GM19328 (cell line): ENCODE measurements at regions not wholly inside any gene's neighbourhood (a gene's known extent, or its start where the extent isn't known, plus 50 kb on each side); places are given as distances from the start of the nearest gene placed in this dataset.
"Not testable (repeated sequence)": the region's sequence is repeated elsewhere in the genome, so short reads cannot be mapped to it uniquely, and the experiment has no call there.

Experiments used
- ATAC-seq: cut with Tn5 transposase; IDR thresholded peaks from one replicate; pipeline ENCODE4 v1.9.1; 2021; ENCODE audit warnings: mild to moderate bottlenecking, moderate library complexity; ENCODE audit not compliant: unreplicated experiment

DNA sequence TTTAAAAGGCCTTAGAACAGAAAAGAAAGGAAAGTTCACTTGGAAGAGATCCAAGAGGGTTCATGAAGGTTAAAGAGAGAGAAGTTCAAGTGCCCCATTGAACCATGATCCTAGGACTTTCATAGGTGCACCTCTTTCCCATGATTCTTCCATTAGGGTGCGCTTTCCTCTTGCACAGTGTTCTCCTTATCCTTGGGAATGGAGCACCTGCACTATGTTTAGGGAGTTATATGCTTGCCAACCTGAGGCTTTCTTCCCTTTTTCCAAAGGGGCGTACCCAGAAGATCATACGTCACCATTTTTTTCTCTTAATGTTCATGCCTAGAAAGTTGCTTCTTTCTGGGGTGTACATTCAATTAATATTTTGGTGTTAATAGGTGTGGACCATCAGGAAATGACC is 908.0 kb upstream of the SORCS1 start:
- no peak for ATAC-seq

- no peak for ATAC-seq
Observed at GRCh38 chr10:108070789-108071188, 906.3 kb upstream of the SORCS1 start.

DNA sequence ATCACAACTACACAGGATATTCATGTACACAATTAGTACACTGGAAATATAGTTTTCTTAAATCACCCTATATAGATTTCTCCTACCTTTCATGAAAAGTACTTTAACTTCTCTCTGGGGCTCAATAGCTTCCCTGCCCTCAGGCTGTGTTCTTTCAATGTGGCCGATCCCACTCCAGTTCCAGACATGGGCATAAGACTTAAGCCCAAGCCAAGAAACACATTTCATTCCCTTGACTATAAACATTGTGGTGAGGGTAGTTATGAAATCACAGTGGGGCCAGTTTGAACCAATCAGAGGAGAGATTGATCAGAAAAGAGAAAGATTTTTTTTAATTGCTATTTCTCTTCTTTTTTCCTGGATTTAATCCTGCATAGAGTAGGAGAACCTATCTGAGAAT is 904.6 kb upstream of the SORCS1 start:
- ATAC-seq = no peak

DNA sequence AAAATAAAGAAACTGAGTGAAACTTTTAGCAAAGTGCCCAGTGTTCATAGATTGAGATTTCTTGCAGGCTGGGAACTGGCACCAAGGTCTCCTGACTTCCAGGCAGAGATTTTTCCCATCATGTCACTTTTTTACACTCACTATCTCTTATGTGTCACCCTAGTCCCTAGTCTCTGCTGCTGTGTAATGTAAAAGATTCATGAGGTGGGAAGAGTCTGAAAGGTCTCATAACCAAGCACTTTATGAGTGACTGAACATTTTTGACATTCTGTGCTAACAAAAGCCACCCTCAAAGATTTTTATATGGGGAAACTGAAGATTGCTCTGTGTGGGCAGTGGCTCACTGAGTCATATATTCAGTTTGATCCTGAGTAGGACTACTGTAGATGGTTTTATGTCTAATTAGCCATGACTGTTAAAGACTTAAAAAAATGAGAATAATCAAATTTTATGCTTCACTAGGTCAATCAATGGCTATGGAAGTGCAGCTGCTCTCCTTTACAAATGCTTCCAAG is 900.3 kb upstream of the SORCS1 start:
- no peak for ATAC-seq

DNA sequence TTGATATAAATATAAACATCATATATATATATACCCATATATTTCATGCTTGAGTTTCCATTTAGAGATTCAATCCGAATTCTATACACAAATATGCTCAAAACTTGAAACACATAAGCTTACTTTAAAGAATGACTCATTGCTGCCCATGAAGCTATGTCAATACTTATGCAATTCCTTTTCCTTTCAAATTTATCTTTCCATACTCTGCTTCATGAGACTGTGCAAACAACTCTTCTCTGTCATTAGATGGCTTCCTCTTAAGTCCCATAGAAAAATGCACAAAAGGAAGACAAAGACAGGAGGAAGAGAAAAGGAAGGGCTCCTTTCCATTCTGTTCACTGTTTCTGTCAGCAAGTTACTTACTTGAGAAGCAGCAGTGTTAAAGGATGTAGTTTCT is 895.7 kb upstream of the SORCS1 start:
- ATAC-seq = no peak

GRCh38 chr10:108055506-108055905 is 891.0 kb upstream of the SORCS1 start:
- no peak for ATAC-seq

- ATAC-seq = no peak
Observed at GRCh38 chr10:108052981-108053380, 888.5 kb upstream of the SORCS1 start.

- no peak for ATAC-seq
Observed at GRCh38 chr10:108051218-108051617, 886.7 kb upstream of the SORCS1 start.

DNA sequence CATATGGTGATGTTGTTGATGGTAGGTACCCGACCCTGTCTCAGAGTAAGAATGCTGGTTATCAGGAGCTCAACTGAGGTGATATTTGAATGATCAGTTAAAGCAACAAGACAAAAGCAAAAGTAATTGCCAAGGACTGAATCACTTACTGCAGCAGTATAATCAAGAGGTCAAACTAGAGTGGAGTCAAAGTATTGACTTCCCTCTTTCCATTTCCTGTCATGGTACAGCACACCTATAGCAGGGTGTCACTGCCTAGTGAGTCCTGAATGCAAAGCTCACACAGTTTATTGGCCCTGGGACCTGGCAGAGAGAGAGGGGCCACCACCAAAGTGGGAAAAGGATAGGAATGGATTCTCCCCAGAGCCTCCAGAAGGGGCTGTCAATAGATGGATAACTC is 886.1 kb upstream of the SORCS1 start:
- ATAC-seq = no peak

- ATAC-seq = no peak
Observed at GRCh38 chr10:108049668-108050067, 885.2 kb upstream of the SORCS1 start.

- ATAC-seq = no peak
Observed at GRCh38 chr10:108048898-108049297, 884.4 kb upstream of the SORCS1 start.

DNA sequence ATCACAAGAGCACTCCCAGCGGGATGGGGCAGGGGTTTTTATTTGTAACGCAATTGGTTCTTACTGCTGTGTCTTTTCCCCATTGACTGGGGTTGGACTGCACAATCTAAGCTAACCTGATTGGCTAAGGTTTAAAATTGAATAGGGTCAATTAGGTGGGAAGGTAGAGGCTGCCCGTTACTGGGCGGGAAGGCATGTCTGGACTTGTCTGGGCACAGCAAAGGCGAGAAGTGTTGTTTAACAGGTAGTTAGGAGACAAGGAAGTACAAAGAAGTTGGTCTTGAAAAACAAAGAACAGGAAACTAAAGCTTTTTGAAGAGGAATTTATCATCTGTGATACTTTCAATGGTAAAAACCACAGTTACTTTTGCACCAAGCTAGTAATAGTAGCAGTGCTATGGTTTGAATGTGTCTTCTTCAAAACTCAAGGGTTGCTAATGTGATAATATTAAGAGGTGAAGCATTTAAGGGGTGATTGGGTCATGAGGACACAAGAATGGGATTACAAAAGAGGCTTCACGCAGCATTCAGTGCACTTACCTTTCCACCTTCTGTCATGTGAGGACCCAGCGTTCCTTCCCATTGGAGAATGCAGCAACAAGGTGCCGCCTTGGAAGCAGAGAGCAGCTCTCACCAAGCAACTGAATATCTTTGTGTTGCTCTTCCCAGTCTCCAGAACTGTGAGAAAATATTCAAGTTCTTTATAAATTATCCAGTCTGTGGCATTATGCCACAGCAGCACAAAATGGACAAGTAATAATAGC is 875.5 kb upstream of the SORCS1 start:
- ATAC-seq = no peak

DNA sequence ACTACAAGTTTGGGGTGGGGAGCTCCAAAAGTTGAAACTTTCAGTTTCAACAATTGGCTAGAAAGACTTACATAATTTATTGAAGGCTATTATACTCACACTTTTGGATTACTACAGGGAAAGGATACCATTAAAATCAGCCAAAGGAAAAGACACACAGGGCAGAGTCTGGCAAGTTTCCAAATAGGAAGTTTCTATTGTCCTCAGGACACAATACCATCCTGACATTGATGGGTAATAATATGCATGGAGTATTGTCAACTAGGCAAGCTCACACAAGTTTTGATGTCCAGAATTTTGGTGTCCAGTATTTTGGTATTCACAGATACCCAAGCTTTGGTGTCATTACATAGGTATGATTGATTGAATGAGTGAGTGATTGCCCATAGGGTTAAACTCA is 872.6 kb upstream of the SORCS1 start:
- no peak for ATAC-seq

DNA sequence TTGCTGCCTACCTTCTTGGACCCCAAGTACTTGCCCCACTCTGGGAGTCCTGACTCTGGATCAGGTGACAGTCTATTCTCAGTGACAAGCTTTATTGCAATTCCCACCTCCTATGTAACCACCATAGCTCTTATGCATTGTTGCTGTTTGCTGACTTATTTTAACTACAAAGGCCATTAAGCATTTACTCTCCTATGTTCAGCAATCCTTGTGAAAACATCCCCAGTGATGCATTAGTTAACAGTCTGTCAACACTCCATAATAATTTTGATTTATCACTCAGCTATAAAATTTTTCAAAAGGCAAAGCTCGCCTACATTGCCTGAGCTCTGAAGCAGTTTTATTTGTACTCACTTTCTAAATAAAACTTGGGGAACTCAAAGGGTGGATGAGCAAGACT is 871.8 kb upstream of the SORCS1 start:
- ATAC-seq = no peak

- no peak for ATAC-seq
Observed at GRCh38 chr10:108034829-108035228, 870.3 kb upstream of the SORCS1 start.

- ATAC-seq = not testable (repeated sequence)
Observed at GRCh38 chr10:108033518-108033917, 869.0 kb upstream of the SORCS1 start.

DNA sequence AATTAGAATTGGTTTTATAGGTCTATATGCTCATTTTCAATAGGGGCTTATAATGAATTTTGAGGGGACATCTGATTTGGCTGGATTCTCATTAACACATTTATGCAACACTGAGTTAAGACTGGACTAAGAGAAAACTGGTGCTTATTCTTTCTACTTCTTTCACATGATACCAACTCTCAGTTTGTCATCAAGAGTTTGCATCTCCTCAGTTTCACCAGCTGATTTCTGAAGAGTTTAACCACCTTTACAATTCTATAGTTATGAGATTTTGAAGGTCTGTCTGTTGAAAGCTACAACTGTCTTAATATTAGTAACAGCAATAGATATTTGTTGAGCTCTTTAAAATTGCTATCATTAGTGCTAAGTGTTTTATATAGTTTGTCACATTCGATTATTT is 867.0 kb upstream of the SORCS1 start:
- ATAC-seq = no peak

GRCh38 chr10:108014902-108015177 is 850.3 kb upstream of the SORCS1 start:
- ATAC-seq = no peak

DNA sequence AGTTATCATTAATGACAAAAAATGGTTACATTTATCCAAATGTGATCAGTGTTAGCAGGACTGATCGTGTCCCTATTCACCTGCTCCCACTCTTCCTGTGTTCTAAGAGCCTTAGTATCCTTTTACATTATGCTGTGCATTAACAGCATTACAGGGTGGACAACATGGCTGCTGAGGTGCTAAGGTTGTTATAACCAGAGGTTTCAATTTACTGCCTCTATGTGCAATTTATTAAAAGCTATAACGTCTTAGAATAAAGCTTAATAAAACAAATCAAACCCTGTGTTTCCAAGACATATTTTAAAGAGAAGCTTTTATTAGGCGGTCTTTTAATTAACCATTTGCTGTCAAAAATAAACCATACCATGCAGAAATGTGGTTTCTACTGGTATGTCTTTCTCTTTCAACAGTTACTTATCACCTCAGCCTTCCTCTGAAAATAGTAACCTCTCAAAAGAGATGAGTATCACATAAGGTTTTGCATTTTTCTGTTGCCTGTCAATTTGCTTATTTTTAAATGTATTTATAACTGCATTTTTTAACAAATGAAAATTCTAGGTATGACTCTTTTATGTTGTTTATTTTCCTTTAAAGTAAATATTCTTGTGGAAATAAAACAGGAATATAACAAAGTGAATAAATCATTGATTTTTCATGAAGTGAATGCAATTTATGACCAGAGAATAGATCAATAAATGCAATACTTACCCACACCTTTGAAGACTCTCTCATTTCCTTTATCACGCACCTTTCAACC is 849.8 kb upstream of the SORCS1 start:
- ATAC-seq = no peak

GRCh38 chr10:108005627-108006026 is 841.1 kb upstream of the SORCS1 start:
- no peak for ATAC-seq

DNA sequence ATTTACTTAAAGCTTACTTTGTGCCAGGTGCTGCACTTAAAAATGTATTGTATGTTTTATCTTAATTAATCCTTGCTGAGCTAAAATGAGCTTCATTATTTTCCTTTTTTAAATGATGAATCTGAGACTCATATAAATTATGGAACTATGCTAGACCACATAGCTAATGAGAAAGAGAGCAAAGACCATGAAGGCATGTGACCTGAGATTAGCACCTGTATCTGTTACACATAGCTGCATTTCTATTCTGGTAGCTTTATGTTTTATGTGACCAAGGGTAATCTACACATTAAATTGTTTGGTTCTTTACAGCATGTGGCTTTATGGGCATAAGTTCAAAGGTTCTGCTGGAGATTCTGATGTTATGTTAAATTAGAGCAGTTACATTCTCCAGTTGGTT is 839.1 kb upstream of the SORCS1 start:
- ATAC-seq = no peak

DNA sequence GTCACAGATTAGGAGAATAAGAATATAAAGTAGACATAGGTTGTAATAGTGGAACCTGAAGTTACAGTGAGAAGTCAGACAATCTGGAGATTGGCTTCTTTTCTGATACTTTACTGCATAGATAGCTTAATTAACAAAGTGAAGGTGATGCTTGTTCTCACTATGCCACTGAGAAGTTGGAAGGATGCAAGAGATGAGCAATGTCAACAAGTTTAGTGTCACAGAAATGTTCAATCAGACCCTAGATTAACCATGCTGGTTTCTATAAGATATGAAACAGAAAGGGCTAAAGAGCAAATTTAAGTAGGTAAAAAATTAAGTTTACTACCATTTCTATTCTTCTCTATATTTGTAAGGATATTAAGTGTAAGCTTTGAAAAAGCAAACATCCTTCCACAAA is 838.6 kb upstream of the SORCS1 start:
- ATAC-seq = no peak

DNA sequence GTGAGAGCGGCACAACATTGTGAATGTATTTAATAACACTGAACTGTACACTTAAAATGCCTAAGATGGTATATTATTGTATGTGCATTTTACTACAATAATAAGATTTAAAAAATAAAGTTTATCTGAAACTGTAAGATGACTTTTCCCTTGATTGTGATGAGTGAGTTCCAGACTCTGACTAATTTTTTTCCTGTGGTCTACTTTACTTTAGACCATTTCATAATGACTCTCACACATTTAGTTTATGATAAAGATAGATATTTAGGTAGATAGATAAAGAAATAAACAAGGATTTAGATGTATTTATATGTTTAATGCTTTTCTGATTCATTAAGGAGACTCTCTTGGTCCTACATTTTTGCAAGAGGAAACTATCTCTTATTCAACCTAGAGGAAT is 835.9 kb upstream of the SORCS1 start:
- no peak for ATAC-seq
